GM12878 (cell line): ENCODE measurements at regions not wholly inside any gene's neighbourhood (a gene's known extent, or its start where the extent isn't known, plus 50 kb on each side); places are given as distances from the start of the nearest gene placed in this dataset.

Source experiments
- ATAC-seq: fragments of 200-7000 bp; cut with Tn5 transposase; 3 replicates; pipeline ENCODE4 v1.9.1; 2020; ENCODE audit warnings: mild to moderate bottlenecking, moderate library complexity
- BruUV-seq: library from RNA; stranded (reverse); fragments of 400-500 nt; replicated peaks from 2 replicates; lab custom pipeline; 2021; lab: Mats Ljungman, UMichigan
- CTCF ChIA-PET: fragments of 300-600 bp; sonication (Branson Sonifier 250); formaldehyde crosslinking; extraction: SDS; loops from one replicate; lab custom pipeline; 2021; ENCODE audit warnings: inconsistent platforms; lab: Yijun Ruan, JAX
- POLR2A ChIA-PET: fragments of 350-600 bp; formaldehyde crosslinking; extraction: SDS; loops from one replicate; lab custom pipeline; 2021; ENCODE audit warnings: inconsistent platforms; lab: Charles Lee
- RAD21 ChIA-PET: fragments of 300-600 bp; sonication (Branson Sonifier 250); formaldehyde crosslinking; loops from one replicate; lab custom pipeline; 2023; ENCODE audit warnings: antibody characterized with exemption; ENCODE audit not compliant: unreplicated experiment; lab: Charles Lee
- SMC1A ChIA-PET: fragments of 300-600 bp; sonication (Branson Sonifier 250); formaldehyde crosslinking; loops from one replicate; lab custom pipeline; 2023; ENCODE audit not compliant: unreplicated experiment, uncharacterized antibody; lab: Charles Lee
- DNase-seq: peaks from one replicate; pipeline ENCODE4 v3.0.0-alpha.2; 2011; ENCODE audit warnings: low read depth, low spot score
- FAIRE-seq: peaks from 3 replicates; lab custom pipeline; 2011; peaks lifted over from hg19 to GRCh38; lab: Jason Lieb, UNC
- H2AFZ ChIP-seq: 2 replicates; pipeline ENCODE4 v1.6.0; 2011; ENCODE audit warnings: low read depth, low read length, control low read depth; ENCODE audit not compliant: control insufficient read depth
- H3K27ac ChIP-seq: 2 replicates; pipeline ENCODE4 v1.5.1; 2011; ENCODE audit warnings: control low read depth; ENCODE audit not compliant: control insufficient read depth, insufficient read depth
- H3K27me3 ChIP-seq, 2 experiments: replicated peaks in 1 of 2; 2 replicates each; pipeline versions ENCODE4 v1.6.0 to v1.6.1; 2011; ENCODE audit warnings: low read length in 1 of 2; ENCODE audit not compliant: control insufficient read depth in 2 of 2, insufficient read depth in 2 of 2
- H3K36me3 ChIP-seq, 2 experiments: 2 replicates each; pipeline ENCODE4 v1.5.1; 2011; ENCODE audit warnings: low read length in 1 of 2; ENCODE audit not compliant: control insufficient read depth in 2 of 2, insufficient read depth in 2 of 2
- H3K4me1 ChIP-seq: 2 replicates; pipeline ENCODE4 v1.6.1; 2011; ENCODE audit warnings: mild to moderate bottlenecking, low read length, moderate library complexity, mixed read lengths; ENCODE audit not compliant: control insufficient read depth, insufficient read depth
- H3K4me2 ChIP-seq: 2 replicates; pipeline ENCODE4 v1.6.0; 2011; ENCODE audit warnings: control low read depth; ENCODE audit not compliant: control insufficient read depth, insufficient read depth
- H3K4me3 ChIP-seq: fragments of 200-600 bp; sonication (generic); 2 replicates; pipeline ENCODE4 v1.5.1; 2016
- H3K79me2 ChIP-seq: 2 replicates; pipeline ENCODE4 v1.6.0; 2011; ENCODE audit warnings: low read length; ENCODE audit not compliant: control insufficient read depth, insufficient read depth
- H3K9ac ChIP-seq: 2 replicates; pipeline ENCODE4 v1.8.0; 2011; ENCODE audit warnings: low read length, control low read depth, mixed read lengths; ENCODE audit not compliant: control insufficient read depth, insufficient read depth
- H3K9me3 ChIP-seq: replicated peaks from 3 replicates; pipeline ENCODE4 v1.5.1; 2011; ENCODE audit warnings: mild to moderate bottlenecking, low read length; ENCODE audit not compliant: control insufficient read depth, insufficient read depth
- H4K20me1 ChIP-seq: 2 replicates; pipeline ENCODE4 v1.6.0; 2011; ENCODE audit not compliant: control insufficient read depth, insufficient read depth
- BCLAF1 ChIP-seq: fragments of 450-650 bp; IDR thresholded peaks from 2 replicates; pipeline ENCODE4 v1.6.1; 2017; ENCODE audit warnings: antibody characterized with exemption, mild to moderate bottlenecking, moderate library complexity
- E2F8 ChIP-seq: fragments of 450-650 bp; IDR thresholded peaks from 2 replicates; pipeline ENCODE4 v1.6.1; 2018; ENCODE audit warnings: mild to moderate bottlenecking, low read depth, moderate library complexity; ENCODE audit not compliant: partially characterized antibody
- EGR1 ChIP-seq, 2 experiments: IDR thresholded peaks; 1 replicate in 1 of 2; 2 replicates in 1 of 2; pipeline ENCODE4 v1.6.1; 2011 to 2012; ENCODE audit warnings: low read depth in 2 of 2, low read length in 2 of 2, borderline replicate concordance in 1 of 2, mild to moderate bottlenecking in 1 of 2, moderate library complexity in 1 of 2
- EP300 ChIP-seq, 2 experiments: fragments of 150-350 bp in 1 of 2; IDR thresholded peaks; 2 replicates each; pipeline ENCODE4 v1.6.1; 2011 to 2012; ENCODE audit warnings: low read depth in 2 of 2, low read length in 2 of 2, borderline replicate concordance in 1 of 2, improper control_type of control experiment in 1 of 2, inconsistent platforms in 1 of 2; ENCODE audit not compliant: control insufficient read depth in 1 of 2
- GABPA ChIP-seq: IDR thresholded peaks from 2 replicates; pipeline ENCODE4 v1.6.1; 2014; ENCODE audit warnings: antibody characterized with exemption, low read depth, mild to moderate bottlenecking, inconsistent platforms
- GATAD2B ChIP-seq: fragments of 450-650 bp; conservative IDR thresholded peaks from 2 replicates; pipeline ENCODE4 v1.6.1; 2017; ENCODE audit warnings: low read depth, mild to moderate bottlenecking, moderate library complexity
- HDAC6 ChIP-seq: fragments of 200-600 bp; sonication (generic); IDR thresholded peaks from one replicate; pipeline ENCODE4 v1.8.0; 2017; ENCODE audit warnings: antibody characterized with exemption; ENCODE audit not compliant: unreplicated experiment
- KLF5 ChIP-seq: fragments of 450-650 bp; IDR thresholded peaks from 2 replicates; pipeline ENCODE4 v1.6.1; 2014; ENCODE audit warnings: mild to moderate bottlenecking; ENCODE audit not compliant: partially characterized antibody
- MAX ChIP-seq: IDR thresholded peaks from 2 replicates; pipeline ENCODE4 v1.6.1; 2012; ENCODE audit warnings: low read depth, low read length, improper control_type of control experiment
- MEF2B ChIP-seq: fragments of 450-650 bp; IDR thresholded peaks from 2 replicates; pipeline ENCODE4 v1.6.1; 2018; ENCODE audit warnings: mild to moderate bottlenecking, moderate library complexity; ENCODE audit not compliant: partially characterized antibody, poor library complexity, severe bottlenecking
- NFYA ChIP-seq: IDR thresholded peaks from 2 replicates; pipeline ENCODE4 v1.6.1; 2011; ENCODE audit warnings: low read depth, mild to moderate bottlenecking, low read length, improper control_type of control experiment, borderline replicate concordance
- POLR2AphosphoS5 ChIP-seq: IDR thresholded peaks from 2 replicates; pipeline ENCODE4 v1.6.1; 2011; ENCODE audit warnings: mild to moderate bottlenecking, low read length, inconsistent platforms
- RB1 ChIP-seq: fragments of 450-650 bp; formaldehyde crosslinking; IDR thresholded peaks from 2 replicates; pipeline ENCODE4 v1.6.1; 2017; ENCODE audit warnings: mild to moderate bottlenecking, borderline replicate concordance
- RBBP5 ChIP-seq: fragments of 200-600 bp; sonication (generic); conservative IDR thresholded peaks from 2 replicates; pipeline ENCODE4 v1.6.1; 2016
- RELB ChIP-seq: fragments of 450-650 bp; IDR thresholded peaks from 2 replicates; pipeline ENCODE4 v1.6.1; 2017; ENCODE audit warnings: low read depth, mild to moderate bottlenecking, moderate library complexity
- RUNX3 ChIP-seq: IDR thresholded peaks from 2 replicates; pipeline ENCODE4 v1.6.1; 2012; ENCODE audit warnings: low read length, inconsistent platforms
- SREBF1 ChIP-seq: IDR thresholded peaks from 2 replicates; pipeline ENCODE4 v1.6.1; 2012; ENCODE audit warnings: mild to moderate bottlenecking, low read length
- WGBS: methylation state at CpG from one replicate; pipeline ENCODE4 v1.1.6; 2016; ENCODE audit warnings: low lambda C conversion rate; ENCODE audit not compliant: insufficient replicate concordance, insufficient coverage; ENCODE audit errors: missing lambda C conversion rate; 5-methylcytosine and 5-hydroxymethylcytosine counted together
- in situ Hi-C: fragments of 300-500 bp; cut with MboI; formaldehyde crosslinking; loops from 9 replicates; pipeline ENCODE4 v1.14.3; 2018; ENCODE audit warnings: mixed read lengths
- intact Hi-C: fragments of 100-400 bp; cut with micrococcal nuclease; formaldehyde crosslinking; loops from one replicate; pipeline ENCODE4 v1.14.2; 2022; ENCODE audit not compliant: unreplicated experiment

- POLR2A ChIA-PET, result no interaction called here
- Histone ChIP-seq H3K4me1 (no peaks in the 10 kb centered on the region), H3K36me3 (no peaks in the 10 kb centered on the region), H3K79me2 (no peaks in the 10 kb centered on the region), H3K9me3 (peaks cover 3% of the 10 kb centered on the region; the same call in 1 of the 3 replicates), H3K27me3 (no peaks in the 10 kb centered on the region), H3K27ac (no peak overlapping the region), H3K4me3 (no peak overlapping the region), H3K4me2 (no peak overlapping the region), H3K9ac (no peak overlapping the region), H2AFZ (no peak overlapping the region), H4K20me1 (no peaks in the 10 kb centered on the region)
- RAD21 ChIA-PET, result no interaction called here
- no peak for DNase-seq
- intact Hi-C loops, result no loop called here
- SMC1A ChIA-PET, result no interaction called here
- ATAC-seq, result no peak
- CTCF ChIA-PET, result no interaction called here
- 65% methylated on average over 7 of the region's 7 CpGs for WGBS
- no peak for FAIRE-seq
- in situ Hi-C loops, result no loop called here
- no TSS peak for BruUV-seq
- no peak for TF ChIP-seq E2F8
- TF ChIP-seq BCLAF1, result no peak
- no peak for TF ChIP-seq MAX
- no peak for TF ChIP-seq RELB
- TF ChIP-seq MEF2B, result no peak
- TF ChIP-seq NFYA, result no peak
- TF ChIP-seq EGR1 (IDR thresholded peaks at IDR 0.05; ENCODE audit: borderline replicate concordance in 1 of 2, low read depth in 2 of 2, low read length in 2 of 2), result no peak
- no peak for TF ChIP-seq HDAC6
- no peak for TF ChIP-seq RUNX3
- TF ChIP-seq RB1, result no peak
- no peak for TF ChIP-seq GABPA
- no peak for TF ChIP-seq POLR2AphosphoS5
- no peak for TF ChIP-seq SREBF1
- TF ChIP-seq GATAD2B, result no peak
- no peak for TF ChIP-seq EP300 (IDR thresholded peaks at IDR 0.05; ENCODE audit: borderline replicate concordance in 1 of 2, control insufficient read depth in 1 of 2, low read depth in 2 of 2, low read length in 2 of 2)
- TF ChIP-seq RBBP5, result no peak
- TF ChIP-seq KLF5, result no peak
These were observed 56.0 kb upstream of the LINC01488 start for GRCh38 chr11:69425444-69425843.
